ENCODE measurements at regions not wholly inside any gene's neighbourhood (a gene's known extent, or its start where the extent isn't known, plus 50 kb on each side); places are given as distances from the start of the nearest gene placed in this dataset.

DNA sequence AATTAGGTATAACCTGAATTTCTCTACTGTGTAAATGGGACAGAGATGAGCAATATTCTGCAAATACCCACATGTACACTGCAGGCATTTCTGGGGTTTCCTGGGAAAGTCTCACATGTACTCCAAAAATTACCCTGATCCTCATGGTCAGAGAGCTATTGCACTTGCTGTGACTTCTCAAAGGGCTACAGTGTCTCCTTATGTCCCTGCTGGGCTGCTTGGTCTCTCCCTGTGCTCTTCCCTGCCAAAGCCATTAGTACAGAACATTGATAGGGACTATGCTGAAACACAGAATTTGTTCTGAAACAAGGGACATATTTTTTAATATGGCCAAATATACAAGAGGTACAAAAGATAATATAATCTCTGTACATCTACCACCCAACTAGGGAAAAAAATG lies 924.4 kb upstream of the NXPH2 start:
- DNase-seq (ENCODE audit: low read depth): no peak
- Histone ChIP-seq H3K36me3 (ENCODE audit: control insufficient read depth, insufficient read depth, low read length) (no peaks in the 10 kb centered on the region), H3K4me3 (ENCODE audit: low read depth, low read length) (no peak overlapping the region), H3K27me3 (ENCODE audit: control insufficient read depth, insufficient read depth, low read length) (no peaks in the 10 kb centered on the region)
- no peak for TF ChIP-seq CTCF (IDR thresholded peaks at IDR 0.05; ENCODE audit: insufficient read depth, low read depth, low read length)
- ChIA-PET CTCF (no interaction called here), POLR2A (no interaction called here)

GRCh38 chr2:139694327-139694726 lies 914.1 kb upstream of the NXPH2 start:
- ChIA-PET POLR2A (no interaction called here), CTCF (no interaction called here)
- Histone ChIP-seq H3K4me3 (ENCODE audit: low read depth, low read length) (no peak overlapping the region), H3K36me3 (ENCODE audit: control insufficient read depth, insufficient read depth, low read length) (no peaks in the 10 kb centered on the region), H3K27me3 (ENCODE audit: control insufficient read depth, insufficient read depth, low read length) (no peaks in the 10 kb centered on the region)
- no peak for TF ChIP-seq CTCF (IDR thresholded peaks at IDR 0.05; ENCODE audit: insufficient read depth, low read depth, low read length)
- DNase-seq (ENCODE audit: low read depth): no peak

- CTCF ChIA-PET: no interaction called here
- no peaks in the 10 kb centered on the region for H3K36me3 ChIP-seq (ENCODE audit: control insufficient read depth, insufficient read depth, low read length)
- H3K27me3 ChIP-seq (ENCODE audit: control insufficient read depth, insufficient read depth, low read length): no peaks in the 10 kb centered on the region
- H3K4me3 ChIP-seq (ENCODE audit: low read depth, low read length): no peak overlapping the region
- TF ChIP-seq CTCF (IDR thresholded peaks at IDR 0.05; ENCODE audit: insufficient read depth, low read depth, low read length): no peak
- POLR2A ChIA-PET: no interaction called here
- DNase-seq (ENCODE audit: low read depth): no peak
Observed at GRCh38 chr2:139686205-139686604, 906.0 kb upstream of the NXPH2 start.

DNA sequence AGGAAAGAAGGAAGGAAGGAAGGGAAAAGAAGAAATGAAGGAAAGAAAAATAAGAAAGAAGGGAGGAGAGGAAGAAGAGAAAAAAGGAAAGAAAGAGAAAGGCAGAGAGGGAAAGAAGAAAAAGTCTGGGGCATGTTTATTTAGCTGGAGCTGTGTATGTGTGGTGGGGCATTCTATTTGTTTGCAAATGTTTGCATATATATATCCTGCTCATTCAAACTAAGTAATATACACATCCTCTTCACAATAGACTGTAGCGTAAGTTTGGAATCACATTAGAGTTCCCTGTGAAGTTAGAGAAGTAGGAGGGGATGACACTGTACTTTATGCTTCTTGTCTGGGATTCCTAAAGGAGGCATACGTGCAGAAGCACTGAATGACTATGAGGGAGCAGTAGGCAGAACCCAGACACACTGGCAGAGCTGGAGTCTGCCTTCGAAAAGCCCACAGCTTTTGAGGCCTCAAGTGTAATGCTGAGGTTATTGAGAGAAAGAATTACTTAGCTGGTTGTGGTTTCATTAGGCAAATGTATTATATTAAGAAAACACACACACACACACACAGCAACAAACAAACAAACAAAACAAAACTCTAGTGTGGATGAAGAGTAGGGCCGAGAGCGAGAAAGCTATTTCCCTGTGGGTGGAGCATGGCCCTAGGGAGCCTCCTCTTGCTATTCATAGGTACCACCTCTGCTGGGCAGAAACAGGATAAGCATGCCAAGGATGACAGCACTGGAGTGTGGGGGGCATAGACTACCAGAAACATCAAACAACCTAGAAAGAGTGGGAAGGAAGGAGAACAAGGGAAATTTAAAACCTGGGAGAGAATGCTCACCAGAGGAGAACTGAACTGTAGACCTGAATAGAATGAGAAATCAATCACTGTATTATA lies 905.1 kb upstream of the NXPH2 start:
- DNase-seq (ENCODE audit: low read depth): no peak
- TF ChIP-seq CTCF (IDR thresholded peaks at IDR 0.05; ENCODE audit: insufficient read depth, low read depth, low read length): no peak
- ChIA-PET CTCF (no interaction called here), POLR2A (no interaction called here)
- H3K27me3 ChIP-seq (ENCODE audit: control insufficient read depth, insufficient read depth, low read length): no peaks in the 10 kb centered on the region
- H3K36me3 ChIP-seq (ENCODE audit: control insufficient read depth, insufficient read depth, low read length): no peaks in the 10 kb centered on the region
- H3K4me3 ChIP-seq (ENCODE audit: low read depth, low read length): no peak overlapping the region

DNA sequence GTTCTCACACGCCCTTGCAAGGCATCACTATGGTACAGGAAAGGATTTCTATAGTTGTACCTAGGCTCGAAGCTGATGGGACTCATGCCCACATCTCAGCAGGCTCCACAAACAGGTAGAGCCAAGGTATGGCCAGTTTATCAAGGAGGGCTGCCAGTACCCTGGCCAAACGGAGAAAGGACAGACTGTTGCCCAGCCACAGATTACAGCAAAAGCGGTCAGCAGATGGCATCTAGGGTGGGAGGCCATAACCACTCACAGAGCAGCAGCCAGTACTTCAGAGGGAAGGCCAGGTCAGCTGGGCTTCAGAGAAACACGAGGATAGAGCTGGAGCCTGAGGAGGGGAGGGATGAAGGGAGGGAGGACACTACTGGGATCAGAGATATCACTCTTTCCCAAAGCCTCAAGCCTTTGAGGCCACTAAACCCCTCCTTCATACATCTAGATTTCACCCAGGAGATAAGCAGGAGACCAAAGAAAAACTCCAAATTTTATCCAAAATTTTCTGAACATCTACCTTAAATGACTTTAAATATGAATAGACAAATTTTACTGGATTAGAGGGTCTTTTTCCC lies 904.2 kb upstream of the NXPH2 start:
- TF ChIP-seq CTCF (IDR thresholded peaks at IDR 0.05; ENCODE audit: insufficient read depth, low read depth, low read length): no peak
- CTCF ChIA-PET: no interaction called here
- no peak overlapping the region for H3K4me3 ChIP-seq (ENCODE audit: low read depth, low read length)
- H3K27me3 ChIP-seq (ENCODE audit: control insufficient read depth, insufficient read depth, low read length): no peaks in the 10 kb centered on the region
- DNase-seq (ENCODE audit: low read depth): no peak
- H3K36me3 ChIP-seq (ENCODE audit: control insufficient read depth, insufficient read depth, low read length): no peaks in the 10 kb centered on the region
- POLR2A ChIA-PET: no interaction called here

Measured in BJ (cell line).